Astrocyte of the cerebellum (primary cell): ENCODE measurements at regions not wholly inside any gene's neighbourhood (a gene's known extent, or its start where the extent isn't known, plus 50 kb on each side); places are given as distances from the start of the nearest gene placed in this dataset.
A peak's percentile ranks its signal among the peaks of the same experiment; 100 is the strongest.

Experiments
- DNase-seq: peaks from one replicate; pipeline ENCODE4 v3.0.0-alpha.2; 2011; ENCODE audit warnings: low read depth
- H3K4me3 ChIP-seq: 2 replicates; pipeline ENCODE4 v1.5.1; 2011; ENCODE audit warnings: mild to moderate bottlenecking, low read depth, low read length, moderate library complexity
- CTCF ChIP-seq: IDR thresholded peaks from 2 replicates; pipeline ENCODE4 v1.5.1; 2012; ENCODE audit warnings: low read length, low read depth, moderate library complexity, mild to moderate bottlenecking; ENCODE audit errors: missing control alignments
- in situ Hi-C: cut with HindIII; loops from 2 replicates; pipeline ENCODE4 v1.10.0; 2017; ENCODE audit warnings: low sequenced_read_pairs

- in situ Hi-C loops: no loop called here
- DNase-seq: no peak
- no peak overlapping the region for H3K4me3 ChIP-seq
- no peak for TF ChIP-seq CTCF
Measured at GRCh38 chr3:194748225-194748624, 62.5 kb downstream of the FAM43A start.

- no peak for DNase-seq
- no peak for TF ChIP-seq CTCF
- H3K4me3 ChIP-seq: no peak overlapping the region
- in situ Hi-C loops: no loop called here
Measured at GRCh38 chr3:194749631-194750490, 64.2 kb downstream of the FAM43A start.

- peak; percentile 51 for DNase-seq
- in situ Hi-C loops: no loop called here
- H3K4me3 ChIP-seq: no peak overlapping the region
- no peak for TF ChIP-seq CTCF
Measured at GRCh38 chr3:194750491-194750828, 64.8 kb downstream of the FAM43A start.

DNA sequence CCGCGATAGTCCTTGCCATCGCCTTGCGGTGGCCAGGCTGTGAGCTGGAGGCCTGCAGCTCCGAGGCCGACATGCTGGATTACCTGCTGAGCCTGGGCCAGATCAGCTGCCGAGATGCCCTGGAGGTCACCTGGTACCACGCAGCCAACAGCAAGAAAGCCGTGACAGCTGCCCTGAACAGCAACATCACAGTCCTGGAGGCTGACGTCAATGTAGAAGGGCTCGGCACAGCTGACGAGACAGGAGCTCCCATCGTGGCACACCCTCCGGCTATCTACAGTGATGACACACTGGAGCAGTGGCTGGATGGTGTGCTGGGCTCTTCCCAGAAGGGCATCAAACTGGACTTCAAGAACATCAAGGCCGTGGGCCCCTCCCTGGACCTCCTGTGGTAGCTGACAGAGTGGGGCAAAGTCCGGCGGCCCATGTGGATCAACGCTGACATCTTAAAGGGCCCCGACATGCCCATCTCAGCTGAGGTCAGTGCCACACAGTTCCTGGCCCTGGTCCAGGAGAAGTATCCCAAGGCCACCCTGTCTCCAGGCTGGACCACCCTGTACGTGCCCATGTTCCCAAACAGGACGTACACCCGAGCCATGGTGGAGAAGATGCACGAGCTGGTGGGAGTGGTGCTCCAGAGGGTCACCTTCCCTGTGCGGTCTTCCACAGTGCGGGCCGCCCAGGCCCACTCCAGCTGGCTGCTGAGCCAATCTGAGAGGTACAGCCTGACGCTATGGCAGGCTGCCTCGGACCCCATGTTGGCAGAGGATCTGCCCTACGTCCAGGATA lies 70.2 kb downstream of the FAM43A start:
- no peak overlapping the region for H3K4me3 ChIP-seq
- in situ Hi-C loops: no loop called here
- no peak for TF ChIP-seq CTCF
- DNase-seq: no peak

- DNase-seq: no peak
- no peak for TF ChIP-seq CTCF
- in situ Hi-C loops: no loop called here
Measured at GRCh38 chr3:194756460-194756779, 70.7 kb downstream of the FAM43A start.

GRCh38 chr3:194756791-194757325 lies 71.2 kb downstream of the FAM43A start:
- no peak for TF ChIP-seq CTCF
- DNase-seq: no peak
- H3K4me3 ChIP-seq: no peak overlapping the region
- in situ Hi-C loops: no loop called here

More at GRCh38 chr3:194756460-194756779, 70.7 kb downstream of the FAM43A start:
- no peak overlapping the region for H3K4me3 ChIP-seq
